IPS-NIHi11 (cell line): ENCODE measurements at regions not wholly inside any gene's neighbourhood (a gene's known extent, or its start where the extent isn't known, plus 50 kb on each side); places are given as distances from the start of the nearest gene placed in this dataset.
A peak's percentile ranks its signal among the peaks of the same experiment; 100 is the strongest.

Experiments used
- DNase-seq: peaks from one replicate; pipeline ENCODE4 v3.0.0; 2012; ENCODE audit warnings: mixed read lengths, low spot score

DNA sequence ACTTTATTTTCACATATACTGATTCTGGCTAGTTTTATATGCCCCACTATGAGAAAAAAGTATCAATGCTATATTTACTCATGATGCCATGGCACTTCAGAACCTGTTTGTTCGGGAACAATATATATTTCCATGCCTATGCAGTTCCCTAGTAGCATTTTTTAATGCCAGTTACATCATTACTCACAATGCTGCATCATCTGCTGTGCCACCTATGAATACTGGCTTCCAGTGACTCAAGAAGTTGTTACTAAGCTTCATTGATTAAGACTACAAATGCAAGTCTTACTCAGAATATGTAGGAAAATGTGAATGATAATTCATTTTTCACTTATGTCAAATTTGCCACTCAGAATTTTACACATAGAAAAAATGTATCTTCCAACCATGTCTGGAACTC lies 97.9 kb downstream of the MAFB start:
- no peak for DNase-seq

DNA sequence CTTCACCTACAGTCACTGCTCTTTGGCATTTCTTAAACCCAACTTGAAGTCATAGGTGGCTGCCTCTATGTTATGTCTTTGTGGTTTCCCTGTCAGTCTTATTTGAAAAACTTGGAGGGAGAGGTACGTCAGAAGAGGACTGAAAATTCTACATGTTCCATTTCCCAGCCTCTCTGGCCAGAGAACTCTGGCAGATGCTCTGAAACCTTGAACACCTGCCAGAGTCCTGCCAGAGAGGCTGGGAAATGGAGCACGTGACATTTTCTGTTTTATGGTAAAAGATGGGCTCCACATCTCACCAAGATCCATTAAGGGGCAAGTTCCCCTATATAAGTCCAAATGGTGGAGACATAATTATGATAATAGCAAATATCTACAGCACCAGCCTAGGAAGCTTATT lies 99.5 kb downstream of the MAFB start:
- no peak for DNase-seq

DNA sequence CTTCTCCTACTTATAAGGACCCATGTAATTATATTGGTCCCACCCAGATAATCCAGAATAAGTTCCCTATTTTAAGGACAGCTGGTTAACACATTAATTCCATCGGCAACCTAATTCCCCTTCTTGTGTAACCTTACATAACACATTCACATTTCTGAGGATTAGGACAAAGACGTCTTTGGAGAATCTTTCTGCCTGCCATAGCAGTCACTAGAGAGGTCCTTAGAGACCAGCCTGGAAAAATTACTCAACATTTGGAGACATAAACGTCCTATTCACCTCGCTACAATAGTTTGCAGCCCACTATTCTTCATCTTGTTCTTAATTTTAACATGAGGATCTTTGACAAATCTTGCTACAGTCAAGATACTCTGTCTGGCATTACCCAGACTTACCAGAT lies 100.1 kb downstream of the MAFB start:
- no peak for DNase-seq

DNA sequence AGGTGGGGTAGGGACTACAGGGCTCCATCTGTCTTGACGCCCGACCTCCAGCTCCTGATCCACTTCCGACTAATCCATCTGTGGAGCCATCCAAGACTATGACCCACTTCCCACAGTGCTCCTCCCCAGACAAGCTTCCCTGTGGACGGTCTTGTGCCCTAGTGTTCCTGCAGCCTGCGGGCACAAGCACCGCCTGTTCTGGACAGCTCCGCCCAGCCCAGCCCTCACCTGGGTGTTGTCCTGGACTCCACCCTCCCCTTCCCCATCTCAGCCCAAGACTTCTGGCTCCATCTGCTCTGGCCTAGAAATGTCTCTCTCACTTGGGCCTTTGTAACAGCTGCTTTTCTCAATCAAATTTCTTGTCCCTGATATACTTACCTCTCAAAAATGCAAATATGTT lies 102.0 kb downstream of the MAFB start:
- no peak for DNase-seq

DNA sequence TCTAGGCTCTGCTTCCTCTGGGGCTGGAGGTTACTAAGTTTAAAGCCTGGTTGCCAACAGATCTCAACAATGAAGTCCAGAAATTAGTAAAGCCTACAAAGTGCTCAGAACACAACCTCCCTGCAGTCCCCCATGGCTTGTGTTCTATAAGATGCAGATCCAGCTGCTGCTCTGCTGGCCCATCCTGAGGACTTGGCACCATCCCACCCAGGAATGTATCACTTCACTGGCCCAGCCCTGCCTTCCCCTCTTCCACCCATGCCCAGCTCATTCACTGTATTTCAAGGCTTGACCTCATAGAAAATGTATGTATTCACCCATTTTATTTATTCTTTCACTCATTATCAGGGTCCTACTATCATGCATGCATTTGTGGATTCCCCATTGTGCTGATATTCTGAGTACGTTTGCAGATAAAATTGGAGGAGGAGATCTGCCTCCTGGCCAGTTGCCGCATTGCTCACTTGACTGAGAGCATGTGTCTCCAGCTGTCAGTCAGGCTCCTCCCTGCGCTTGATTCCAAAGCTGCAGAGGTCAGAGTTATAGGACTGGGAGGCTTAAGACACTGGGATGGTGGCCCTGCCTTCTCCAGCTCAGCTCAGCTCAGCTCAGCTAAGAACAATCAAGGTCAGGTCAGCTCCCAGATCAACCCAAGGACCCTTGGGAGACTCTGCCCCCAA lies 104.8 kb downstream of the MAFB start:
- DNase-seq = no peak

DNA sequence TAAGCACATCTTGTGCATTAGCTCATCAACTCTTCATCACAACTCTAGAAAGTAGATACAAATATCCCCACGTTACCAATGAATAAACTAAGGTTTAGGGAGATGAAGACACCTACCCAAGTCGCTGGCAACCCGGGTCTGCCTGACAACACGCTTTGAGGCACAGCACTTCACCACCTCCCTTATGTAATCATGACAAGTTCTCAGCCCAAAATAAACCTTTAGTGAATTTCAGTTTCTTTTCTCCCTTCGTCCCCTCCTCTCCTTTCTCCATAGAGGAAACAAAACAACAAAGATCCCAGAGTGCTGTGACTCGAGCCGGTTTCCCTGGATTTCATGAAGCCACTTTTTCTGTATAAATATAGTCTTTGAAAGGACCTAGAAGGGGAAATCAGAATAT lies 105.4 kb downstream of the MAFB start:
- no peak for DNase-seq

DNA sequence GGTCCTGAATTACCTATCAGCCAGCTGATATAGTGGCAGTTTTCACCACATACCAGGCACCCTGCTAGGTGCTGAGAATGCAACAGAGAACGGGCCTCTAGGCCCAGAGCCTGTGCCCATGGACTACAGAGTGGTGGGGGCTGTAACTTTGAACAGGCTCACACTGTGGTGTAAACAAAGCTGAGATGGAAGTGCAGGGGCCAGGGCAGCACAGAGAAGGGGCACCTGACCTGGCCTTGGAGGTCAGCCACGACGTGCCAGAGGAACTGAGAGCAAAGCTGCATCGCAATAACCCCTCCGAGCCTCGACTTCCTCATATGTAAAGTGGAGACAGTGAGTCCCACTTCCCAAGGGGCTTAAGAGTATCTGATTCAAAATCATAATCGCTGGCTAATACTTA lies 105.8 kb downstream of the MAFB start:
- no peak for DNase-seq

DNA sequence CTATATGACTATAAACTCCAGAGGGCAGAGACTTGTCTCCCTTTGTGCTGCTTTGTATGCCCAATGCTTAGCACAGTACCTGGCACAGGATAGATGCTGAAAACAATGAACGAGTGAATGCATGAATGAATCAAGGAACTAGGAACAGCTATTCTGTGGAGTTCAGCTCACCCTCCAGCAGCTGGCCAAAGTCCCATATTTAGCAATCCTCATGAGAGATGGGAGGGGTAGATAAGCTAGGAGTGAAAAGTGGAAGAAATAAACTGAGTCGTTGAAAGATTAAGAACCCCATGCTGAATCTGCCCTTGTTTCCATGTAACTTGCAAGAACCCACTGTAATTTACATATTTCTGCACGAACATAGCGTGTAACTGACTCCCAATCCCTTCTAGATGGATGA lies 106.5 kb downstream of the MAFB start:
- no peak for DNase-seq

DNA sequence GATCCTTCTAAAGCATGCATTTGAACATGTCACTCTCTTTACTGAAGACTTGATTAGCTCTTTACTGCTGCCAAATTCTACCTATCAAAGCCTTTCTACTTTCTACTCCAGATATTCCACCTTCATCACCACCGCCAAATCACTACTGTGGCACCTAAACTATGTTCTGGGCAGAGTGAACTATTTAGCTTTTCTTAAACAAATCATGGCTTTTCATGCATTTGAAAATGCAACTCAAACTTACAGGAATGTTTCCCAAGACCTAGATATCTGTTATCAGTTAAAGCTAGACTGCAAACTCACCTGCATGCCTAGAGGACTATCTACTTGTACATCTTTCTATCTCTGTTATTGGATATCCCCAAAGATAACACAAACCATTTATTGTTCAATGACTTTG lies 109.3 kb downstream of the MAFB start:
- no peak for DNase-seq

DNA sequence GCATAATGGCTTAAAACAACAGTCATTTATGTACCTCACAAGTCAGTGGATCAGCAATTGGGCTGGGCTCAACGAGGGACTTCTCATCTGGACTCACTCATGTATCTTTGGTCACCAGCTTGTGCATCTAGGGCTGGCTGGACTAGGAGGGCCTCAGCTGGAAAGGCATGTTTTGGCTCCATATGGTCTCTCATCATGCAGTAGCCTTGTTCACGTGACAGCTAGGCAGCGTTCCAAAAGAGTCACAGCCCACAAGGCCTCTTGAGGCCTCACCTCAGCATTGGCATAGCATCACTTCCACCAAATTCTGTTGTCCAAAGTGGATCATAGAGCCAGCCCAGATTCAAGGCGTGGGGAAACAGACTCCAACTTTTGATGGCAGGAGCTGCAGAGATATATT lies 110.1 kb downstream of the MAFB start:
- no peak for DNase-seq

DNA sequence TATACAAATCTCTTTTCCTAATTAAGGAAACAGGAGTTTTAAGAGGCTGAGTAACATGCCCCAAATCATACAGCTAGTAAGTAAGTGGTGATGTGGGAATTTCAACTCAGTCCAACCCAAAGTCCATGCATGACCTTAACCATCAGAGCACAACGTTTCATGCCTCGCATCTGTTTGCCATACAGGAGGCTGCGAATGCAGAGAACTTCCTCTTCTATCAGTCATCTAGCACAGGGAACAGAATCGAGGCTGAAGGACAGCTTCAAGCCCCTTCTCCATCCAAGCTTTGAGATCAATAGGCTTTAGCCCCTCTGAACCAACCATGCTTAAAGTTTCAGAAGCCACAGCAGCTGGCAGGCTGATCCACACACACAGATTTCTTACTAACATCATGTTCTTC lies 113.2 kb downstream of the MAFB start:
- no peak for DNase-seq

DNA sequence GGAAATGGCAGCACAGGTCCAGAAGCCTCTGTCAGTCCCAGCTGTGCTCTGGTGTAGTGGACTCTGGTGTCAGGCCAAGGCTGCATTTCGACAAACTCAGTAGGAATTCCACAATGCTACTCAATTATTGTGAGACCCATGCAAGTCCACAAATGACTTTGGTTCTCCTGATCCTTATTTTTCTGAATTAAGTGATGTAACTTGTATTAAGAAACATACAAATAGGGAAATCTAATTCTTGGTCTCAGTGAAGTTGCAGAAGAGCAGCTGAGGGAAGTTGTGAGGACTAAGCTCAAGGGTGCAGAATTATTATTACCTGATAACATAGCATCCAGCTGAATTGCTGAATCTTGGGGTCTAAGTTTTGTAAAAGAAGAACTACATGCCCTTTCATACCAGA lies 116.8 kb downstream of the MAFB start:
- DNase-seq = no peak

DNA sequence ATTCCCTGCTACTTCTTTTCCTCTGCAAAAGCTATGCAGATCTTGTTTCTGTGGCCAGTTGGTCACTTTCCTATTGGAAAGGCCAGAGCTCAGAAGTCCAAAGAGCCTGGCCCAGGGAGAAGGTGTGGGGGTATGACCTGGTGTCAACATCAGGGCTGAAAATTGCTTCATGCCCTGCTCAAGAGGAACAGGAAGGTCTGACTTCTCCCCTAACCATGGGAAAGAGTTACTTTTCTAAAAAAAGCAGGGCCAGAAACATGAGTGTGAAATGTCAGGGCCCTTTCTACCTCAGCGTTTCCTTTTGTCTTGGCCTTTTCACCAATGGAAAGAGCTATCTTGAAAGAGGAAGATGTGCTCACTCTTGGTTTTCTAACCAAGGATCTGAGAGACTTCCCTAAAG lies 117.4 kb downstream of the MAFB start:
- DNase-seq = no peak

DNA sequence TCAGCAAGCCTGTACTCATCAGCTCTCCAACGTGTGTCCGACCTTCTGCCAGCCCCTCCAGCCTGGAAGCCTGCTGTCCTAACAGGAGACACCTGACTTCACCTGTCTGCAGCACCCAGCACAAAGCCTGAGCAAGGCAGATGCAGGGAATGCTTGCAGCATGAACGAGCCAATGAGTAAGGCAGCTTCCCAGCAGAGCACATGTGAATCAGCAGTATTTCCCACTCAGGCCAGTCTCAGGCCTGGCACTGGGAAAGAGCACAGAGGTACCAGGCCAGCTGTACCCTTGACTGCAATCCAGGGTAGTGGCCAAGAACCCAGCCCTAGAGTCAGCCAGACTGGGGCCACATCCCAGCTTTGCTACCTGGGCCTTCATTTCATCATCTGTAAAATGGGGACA lies 120.8 kb downstream of the MAFB start:
- DNase-seq = no peak

DNA sequence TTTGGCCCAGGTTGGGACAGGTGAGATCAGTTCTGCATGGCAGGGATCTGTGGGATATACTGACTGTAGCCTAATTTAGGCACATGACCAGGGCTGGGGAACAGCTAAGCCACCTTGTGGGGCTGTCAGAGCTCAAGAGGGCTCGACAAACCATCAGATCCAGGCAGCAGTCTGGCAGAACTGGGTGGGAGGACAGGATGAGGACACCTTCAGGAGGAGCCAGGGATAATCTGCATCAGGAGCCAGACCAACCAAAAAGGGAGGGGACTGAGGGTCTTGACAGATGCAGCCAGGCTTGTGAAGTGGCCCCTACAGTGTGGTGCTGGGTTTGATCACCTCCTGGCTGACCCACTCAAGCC lies 123.4 kb downstream of the MAFB start:
- DNase-seq = peak; percentile 35

DNA sequence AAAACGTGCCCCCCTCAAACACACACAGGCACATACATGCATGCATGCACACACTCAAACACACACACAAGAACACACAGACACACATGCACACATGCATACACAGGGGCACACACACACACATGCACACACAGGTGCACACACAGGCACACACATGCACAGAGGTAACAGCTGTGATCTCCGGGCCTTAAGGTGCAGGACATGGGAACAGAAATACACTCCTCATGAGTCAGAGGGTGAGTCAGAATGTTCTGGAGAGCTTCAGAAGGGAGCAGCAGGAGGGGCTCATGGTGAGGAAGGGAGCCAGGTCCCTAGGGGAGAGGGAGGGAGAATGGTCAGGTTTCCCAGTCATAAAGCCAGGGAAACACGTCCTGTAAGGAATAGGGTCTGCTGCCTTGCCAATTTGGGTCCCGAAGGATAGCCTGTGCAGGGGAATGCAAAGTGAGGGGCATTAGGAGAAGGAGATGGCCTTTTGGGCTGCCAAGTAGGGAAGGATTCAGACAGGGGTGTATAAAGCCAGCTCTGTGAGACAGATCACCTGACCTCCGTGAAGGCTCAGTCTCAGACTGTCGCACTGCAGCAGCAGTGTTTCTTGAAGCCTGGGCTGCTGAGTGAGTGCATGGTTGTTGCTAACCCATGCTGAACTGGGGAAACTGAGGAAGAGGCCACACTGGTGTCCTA lies 123.9 kb downstream of the MAFB start:
- DNase-seq = no peak

DNA sequence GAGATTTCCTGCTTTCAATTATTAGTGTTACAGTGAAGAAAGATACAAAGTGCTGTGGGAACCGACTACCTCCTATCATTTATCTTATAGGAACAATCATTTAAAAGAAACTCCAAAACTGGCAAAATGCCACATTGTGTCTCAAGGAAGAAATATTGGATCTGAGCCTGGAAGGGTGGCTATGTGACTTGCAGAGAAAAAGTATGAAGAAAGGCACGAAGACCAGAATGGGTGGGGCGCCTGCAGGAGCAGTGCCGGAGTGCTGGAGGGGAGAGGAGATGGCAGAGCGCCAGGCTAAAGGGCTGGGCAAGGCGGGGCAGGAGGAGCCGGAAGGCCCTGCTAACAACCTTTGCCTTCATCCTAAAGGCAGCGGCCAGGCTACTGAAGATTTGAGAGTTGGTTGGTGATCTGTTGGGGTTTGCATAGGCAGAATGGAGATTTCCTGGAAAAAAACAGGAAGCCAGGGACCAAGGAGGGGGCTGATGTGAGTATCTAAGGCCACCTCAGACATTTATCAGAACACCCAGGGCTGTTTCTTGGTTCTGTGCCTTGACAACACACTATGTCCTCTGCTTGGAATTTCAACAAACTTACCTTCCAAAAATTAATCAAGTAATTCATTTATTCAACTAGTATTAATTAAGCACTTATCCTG lies 125.6 kb downstream of the MAFB start:
- peak; percentile 28 for DNase-seq

DNA sequence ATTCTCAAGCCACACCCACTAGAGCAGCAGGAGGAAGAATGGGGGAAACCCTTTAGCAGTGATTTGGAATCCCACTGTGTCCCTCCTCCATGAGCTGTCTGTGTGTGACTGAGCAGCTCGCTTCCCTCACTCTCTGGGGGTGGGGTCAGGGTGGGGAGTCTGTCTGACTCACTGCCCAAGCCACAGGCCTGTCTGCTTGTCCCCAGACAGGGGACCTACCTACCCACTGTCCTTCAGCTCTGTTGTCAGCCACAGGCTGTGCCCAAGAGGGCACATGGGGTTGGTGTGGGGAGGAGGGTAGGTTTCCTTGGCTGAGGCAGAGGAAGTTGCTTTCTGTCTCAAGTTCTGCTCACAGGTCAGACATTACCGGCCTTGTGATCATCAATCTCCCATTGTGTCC lies 127.0 kb downstream of the MAFB start:
- DNase-seq = peak; percentile 13

DNA sequence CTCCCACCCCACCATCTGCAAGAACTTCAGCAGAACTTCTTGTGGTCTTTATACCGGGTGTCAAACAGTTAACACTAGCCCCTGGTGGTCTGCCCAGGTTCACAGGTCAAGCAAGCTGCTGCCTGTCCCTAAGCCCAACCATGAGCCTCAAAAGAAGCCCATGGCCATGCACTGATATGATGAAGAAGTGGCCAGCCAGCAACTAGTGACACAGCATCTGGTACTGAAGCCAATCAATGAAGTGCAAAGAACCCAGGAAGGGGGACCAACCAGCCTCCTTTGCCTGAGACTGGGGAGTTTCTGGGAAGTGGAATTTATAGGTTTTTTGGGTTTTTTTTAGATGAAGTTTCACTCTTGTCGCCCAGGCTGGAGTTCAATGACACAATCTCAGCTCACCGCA lies 127.8 kb downstream of the MAFB start:
- no peak for DNase-seq

DNA sequence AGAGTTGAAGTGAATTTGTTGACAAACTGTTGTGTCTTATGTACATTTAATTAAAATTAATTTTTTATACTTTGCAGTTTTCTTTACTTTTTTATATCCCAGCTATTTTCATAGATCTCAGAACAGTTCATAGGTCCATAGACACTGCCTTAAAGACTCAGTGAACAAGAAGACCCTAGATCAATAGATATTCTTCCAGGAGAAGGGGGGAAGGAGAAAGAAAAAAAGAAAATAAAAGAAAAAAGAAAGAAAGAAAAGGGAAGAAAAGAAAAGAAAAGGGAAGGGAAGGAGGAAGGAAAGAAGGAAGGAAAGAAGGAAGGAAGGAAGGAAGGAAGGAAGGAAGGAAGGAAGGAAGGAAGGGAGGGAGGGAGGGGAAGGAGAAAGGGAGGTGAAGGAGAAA lies 130.8 kb downstream of the MAFB start:
- no peak for DNase-seq

DNA sequence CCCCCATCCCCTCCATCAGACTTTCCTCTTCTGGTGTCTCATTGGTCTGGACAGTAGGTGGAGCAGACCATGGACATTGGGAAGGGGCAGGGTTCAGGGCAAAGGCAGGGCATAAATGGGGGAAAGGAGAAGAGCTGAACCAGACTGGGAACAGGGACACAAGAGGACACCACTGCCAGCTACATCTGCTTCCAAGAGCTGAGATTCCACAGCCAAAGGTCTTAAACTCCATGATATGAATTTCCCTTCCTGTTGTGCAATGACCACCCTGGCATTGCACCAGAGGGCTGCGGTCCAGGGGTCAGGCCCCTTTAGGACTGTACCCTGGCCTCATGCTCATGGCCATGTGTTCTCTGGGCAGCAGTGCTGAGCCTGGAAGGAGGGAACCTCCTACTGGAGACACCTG lies 137.9 kb downstream of the MAFB start:
- DNase-seq = no peak

DNA sequence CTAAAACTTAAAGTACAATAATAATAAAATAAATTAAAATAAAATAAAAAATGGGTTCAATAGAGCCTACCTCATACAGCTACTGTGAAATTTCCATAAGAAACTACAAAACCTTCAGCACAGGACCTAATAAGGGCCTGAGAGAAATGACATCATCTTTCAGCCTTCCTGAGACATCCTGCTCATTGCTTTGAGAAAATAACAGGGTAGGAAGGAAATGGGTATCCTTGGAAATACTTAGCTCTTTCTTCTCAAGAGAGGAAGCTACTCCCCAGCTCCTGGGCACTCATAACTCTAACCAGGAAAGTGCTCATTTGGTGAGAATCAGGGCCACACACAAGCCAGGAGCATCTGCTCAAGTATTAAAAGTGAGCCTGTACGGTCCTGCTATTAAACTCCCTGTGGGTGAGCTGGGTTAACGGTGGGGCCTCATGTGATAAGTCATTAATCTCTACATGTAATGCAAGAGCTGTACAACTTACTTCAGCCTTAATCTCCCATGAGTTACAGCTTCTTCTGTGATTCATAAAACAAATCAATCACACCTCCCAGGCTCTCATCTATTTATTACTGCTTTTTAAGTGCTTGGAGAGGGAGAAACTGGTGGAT lies 141.4 kb downstream of the MAFB start:
- DNase-seq = no peak

DNA sequence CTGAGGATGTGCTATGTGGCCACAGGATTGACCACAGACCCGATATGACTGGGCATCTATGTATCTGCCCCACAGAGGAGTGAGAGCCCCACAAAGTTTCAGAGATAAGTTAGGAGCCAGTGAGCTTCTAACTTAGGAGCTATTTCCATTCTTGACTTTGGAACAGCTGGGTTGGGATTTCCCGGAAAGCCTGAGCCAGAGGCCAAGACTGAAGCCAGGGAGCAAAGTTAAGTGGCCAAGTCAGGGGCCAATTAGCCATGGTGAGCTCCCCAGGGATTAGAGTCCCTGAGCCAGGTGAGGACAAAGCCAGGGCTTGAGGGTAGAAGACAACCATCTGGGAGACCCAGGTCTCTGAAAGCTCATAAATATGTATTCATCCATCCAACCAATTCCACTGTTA lies 143.6 kb downstream of the MAFB start:
- no peak for DNase-seq
